GM21576 (cell line): ENCODE measurements at regions not wholly inside any gene's neighbourhood (a gene's known extent, or its start where the extent isn't known, plus 50 kb on each side); places are given as distances from the start of the nearest gene placed in this dataset.
"Not testable (repeated sequence)": the region's sequence is repeated elsewhere in the genome, so short reads cannot be mapped to it uniquely, and the experiment has no call there.

ENCODE experiments used
- ATAC-seq: cut with Tn5 transposase; IDR thresholded peaks from one replicate; pipeline ENCODE4 v1.9.1; 2021; ENCODE audit warnings: mild to moderate bottlenecking, moderate library complexity; ENCODE audit not compliant: unreplicated experiment

DNA sequence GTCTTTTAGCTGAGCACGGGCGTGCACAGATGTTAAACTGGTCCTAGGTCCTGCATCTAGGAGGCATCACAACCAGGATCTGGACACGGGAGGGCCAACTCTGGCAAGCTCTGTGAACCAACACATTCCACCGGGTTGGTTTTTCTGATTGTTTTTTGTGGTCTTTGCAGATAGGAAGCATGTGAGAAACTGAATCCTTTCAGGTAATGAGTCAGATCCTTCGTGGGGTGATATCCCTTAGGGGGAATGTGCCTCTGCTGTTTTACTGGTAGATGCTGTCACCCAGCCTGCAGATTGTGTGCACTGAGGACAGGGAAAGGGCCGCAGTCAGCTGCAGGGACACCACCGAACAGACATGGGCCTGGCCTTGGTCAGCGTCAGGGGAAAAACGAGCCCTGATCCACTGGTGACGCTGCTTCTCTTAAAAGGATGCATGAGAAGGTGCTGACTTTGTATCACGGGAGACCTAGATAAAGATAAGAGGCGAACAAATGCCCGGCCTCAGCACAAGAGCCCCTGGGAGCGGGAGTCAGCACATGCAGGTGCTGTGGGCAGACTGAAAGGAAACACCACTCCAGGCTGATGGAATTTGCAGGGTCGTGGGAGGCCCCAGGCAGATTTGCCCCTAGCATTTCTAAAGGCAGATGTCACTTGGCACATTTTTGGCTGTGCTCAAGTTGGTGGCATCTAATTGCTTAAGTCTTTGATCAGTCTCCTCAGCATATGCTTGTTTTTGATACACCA is 51.1 kb downstream of the DOP1B start:
- no peak for ATAC-seq

DNA sequence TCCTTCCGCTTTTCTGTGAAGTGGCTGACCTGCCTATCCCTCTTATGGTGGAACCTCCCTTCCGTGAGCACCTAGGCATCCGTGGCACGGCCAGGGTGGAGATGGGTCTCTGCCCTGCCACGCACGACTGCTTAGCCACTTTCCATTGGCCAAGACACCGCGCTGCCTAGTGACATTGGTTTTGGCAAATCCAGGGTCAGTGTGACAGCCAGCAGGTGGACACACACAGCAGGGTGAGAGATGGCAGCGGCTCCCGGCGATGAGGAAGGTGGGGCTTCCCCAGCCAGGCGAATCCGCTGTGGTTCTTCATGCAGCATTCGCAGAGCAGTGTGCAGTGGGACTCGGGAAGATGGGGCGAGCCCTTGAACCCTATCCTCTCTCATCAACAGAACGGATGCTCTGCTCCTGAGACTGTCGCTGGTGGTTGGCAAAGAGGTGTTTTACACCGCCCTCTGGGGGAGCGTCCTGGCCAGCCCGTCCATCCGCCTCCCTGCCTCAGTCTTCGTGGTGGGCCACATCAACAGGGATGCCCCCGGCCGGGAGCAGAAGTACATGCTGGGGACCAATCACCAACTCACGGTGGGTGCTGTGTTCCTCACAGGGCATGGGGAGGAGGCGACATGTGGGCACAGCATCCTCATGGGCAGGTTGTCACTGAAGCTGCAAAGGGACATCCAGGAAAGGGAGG is 51.8 kb downstream of the DOP1B start:
- ATAC-seq: no peak

DNA sequence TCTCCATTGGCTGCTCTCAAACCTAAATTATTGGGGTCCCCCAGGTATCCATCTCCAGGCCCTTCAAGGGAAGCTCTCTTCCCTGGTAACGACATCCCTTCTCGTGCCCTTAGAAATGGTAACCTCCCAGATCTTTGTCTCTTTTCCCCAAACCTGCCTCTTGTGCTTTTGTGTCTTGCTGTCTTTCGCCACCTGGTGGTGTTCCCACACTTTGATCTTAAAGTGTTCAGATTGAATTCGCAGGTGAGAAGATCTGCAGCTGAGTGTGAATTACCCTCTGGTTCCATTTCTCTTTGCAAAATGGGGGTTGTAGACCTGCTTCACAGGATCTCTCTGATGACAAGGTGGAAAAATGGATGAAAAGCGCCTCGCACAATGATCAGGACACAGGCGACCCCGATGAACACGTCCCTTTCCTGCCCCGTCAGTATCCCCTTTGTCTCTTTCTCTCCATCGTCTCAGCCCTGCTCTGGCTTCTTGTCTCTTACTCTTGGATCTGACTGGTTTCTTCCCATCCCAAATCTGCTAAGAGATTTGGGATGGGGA is 53.1 kb downstream of the DOP1B start:
- ATAC-seq: no peak

DNA sequence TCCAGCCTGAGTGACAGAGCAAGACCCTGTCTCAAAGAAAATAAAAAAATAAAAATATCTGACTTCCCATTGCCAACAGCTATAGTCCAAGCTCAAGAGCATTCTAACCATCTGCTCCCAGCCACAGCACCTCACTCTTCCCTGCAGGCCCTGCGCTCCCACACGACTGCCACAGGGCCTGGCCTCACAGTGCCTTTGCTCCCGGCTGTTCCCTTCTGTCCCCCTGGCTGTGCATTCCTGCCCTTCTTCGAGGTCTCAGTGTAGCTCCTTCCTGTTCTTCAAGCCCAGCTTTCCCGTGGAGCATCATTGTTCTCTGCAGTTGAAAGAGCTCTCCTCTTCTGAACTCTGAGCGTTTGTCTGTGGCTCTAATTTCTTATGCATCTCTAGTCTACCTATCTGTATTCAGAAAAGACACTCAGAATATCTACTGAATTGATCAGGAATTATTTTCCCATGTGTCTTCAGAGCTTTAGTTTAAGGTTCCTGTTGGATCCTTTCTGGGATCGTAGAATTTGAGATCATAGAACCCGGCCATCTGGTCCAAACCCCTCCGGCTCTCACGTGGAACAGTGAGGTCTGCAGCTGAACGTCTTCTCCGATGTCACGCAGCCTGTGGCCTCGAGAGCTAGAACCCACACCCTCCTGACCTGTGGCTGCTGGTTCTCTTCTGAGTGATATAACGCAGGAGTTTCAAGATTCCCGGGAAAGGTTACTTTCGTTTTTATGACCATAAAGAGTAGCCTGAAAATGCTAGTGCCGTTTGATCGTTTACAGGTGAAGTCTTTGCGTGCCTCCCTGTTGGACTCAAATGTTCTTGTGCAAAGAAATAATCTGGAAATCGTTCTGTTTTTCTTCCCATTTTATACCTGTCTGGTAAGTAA is 54.4 kb downstream of the DOP1B start:
- no peak for ATAC-seq

DNA sequence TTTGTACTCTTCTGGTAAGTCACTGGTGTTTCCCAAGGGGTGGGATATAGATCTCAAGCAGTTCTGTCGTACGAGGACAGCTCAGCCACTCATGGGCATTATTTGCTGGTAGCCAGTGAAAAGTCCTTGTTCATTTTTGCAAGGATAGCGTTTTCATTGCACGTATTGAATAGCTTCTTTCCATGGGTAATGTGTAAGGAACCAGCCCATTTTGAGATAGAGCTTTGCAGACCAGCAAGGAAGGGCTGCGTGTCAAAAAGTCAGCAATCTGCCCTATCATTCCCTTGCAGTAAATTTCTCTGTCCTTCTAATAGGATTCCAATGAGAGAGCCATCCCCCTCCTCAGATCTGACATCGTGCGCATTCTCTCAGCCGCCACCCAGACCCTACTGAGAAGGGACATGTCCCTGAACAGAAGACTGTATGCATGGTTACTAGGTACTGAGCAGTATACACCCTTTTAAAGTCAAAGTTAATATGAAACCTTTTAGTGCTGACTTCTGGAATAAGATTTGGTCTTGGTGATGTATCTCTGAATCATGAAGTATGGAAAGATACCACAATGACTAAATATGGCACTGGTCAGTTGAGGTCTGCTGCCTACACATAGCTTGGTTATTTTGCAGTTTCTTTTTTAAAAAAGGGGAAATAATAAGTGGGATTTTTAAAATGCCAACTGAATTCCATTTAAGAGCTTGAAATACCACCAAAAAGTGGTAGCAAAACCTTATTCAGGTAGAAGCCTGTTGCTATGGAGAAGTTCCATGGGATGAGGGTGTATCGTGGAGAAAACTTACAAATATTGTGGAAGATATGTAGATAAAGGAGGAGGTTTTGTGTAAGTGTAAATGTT is 55.3 kb downstream of the DOP1B start:
- ATAC-seq: no peak

DNA sequence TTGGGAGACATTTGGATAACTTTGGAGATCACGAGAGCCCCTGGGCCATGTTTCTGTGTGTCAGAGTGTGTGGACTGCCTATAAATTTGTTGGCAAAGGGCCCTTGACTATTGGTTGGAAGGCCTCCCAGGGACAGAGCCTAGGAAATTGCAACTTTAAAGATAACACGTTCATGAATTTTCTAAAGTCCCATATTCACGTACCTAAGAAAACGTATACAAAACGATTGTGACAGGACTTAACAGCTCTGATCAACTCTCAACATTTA is 55.8 kb downstream of the DOP1B start:
- no peak for ATAC-seq

DNA sequence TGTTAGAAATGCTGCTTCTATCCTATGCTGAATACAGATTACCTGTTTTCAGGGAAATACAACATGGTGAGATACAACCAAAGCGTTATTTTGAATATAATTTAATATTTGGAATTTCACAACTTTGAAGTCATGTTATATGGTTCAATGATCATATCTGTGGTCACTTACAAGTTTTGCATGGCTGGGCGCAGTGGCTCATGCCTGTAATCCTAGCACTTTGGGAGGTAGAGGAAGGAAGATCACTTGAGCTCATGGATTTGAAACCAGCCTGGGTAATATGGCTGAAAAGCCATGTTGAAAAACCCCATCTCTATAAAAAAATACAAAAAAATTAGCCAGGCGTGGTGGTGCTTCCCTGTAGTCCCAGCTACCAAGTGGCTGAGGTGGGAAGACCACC is 57.9 kb downstream of the DOP1B start:
- ATAC-seq: no peak

DNA sequence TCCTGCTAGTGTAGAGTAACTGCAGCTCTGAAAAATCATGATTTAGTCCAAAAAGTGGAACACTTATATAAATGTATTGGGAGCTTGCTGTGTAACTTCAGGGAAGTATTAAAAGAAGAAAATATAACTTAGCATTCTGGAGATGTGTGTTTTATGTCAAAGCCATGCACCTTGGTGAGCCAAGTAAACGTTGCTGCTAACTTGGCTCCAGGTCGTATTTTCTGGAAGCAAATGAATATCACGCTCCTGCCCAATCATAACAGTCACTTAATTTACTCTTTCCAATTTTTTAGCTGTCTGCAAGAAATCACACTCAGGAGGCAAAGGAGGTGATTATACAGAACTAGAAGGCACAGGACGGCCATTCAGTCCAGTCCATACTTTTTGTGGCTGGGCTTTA is 61.1 kb downstream of the DOP1B start:
- ATAC-seq: no peak

DNA sequence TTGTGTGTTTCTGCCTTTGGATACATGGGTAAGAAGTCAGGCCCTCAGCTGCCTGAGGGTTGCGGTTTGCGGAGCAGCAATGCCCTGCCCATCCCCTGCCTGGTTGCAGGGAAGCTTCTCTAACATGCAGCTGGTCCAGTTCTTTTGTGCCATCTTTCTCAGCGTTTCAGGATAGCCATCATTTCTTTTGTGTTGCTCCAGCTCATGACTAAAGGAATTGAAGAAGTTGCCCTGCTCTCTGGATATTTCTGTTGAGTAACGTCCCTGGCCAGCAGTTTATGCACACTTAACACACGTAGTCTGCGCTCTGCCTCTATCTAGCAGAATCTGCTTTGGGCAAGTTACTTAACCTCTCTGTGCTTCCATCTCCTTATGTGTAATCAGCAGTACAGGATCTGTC is 62.1 kb downstream of the DOP1B start:
- ATAC-seq: no peak

DNA sequence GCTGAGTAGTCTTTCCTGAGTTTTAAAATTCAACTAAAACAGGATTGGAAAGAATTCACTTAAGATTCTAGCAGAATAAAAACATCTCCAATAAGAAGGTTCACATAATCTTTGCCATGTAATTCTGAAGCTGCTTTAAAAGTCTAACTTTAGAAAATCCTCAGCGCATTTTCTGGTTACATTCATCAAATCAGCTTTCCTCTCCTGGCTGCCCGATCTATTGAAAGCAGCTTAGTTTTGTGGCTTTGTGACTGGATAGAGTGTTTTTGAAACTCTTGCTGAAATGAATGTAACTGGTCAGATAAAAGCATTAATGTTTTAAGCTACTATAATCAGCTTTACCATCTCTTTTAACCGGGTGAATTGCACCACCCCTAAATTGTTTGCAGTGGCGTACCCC is 66.8 kb downstream of the DOP1B start:
- no peak for ATAC-seq

DNA sequence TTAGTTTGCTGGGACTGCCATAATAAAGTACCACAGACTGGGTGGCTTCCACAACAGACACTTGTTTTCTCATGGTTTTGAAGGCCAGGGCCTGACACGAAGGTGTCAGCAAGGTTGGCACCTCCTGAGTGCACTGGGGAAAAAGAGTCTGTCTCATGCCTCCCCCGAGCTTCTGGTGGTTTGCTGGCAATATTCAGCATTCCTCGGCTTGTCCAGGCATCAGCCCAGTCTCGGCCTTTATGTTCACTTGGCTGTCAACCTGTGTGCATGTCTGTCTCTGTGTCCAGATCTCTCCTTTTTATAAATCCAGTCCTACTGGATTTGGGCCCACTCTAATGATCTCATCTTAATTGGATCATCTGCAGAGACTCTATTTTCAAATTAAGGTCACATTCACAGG is 72.6 kb downstream of the DOP1B start:
- ATAC-seq: no peak

DNA sequence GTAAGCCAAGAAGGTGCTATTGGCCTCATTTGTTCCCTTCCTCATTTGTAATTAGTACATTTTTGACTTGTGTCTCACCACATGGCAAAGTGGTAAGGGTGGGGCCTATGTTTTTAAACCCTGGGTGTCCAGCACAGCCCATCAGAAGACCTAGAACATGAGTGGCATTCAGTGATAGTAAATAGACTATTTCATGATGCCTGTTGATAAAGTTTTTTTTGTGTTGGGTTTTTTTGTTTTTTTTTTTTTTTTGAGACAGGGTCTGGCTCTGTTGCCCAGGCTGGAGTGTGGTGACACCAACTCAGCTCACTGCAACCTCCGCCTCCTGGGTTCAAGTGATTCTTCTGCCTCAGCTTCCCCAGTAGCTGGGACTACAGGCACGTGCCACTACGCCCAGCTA is 74.8 kb downstream of the DOP1B start:
- not testable (repeated sequence) for ATAC-seq

DNA sequence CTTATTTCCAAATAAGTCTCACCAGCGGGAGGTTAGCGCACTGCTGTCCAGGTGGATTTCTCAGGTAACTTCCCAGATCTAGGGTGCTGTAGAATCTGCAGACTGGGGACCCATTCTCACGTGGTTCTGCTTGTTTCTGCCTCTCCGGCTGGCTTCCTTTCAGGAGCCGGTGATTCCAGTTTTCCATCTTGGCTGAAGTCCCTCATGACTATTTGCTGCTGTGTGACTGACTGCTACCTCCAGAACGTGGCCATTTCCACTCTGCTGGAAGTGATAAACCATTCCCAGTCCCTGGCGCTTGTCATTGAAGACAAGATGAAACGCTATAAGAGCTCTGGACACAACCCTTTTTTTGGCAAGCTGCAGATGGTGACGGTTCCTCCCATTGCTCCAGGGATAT is 76.0 kb downstream of the DOP1B start:
- ATAC-seq: no peak

DNA sequence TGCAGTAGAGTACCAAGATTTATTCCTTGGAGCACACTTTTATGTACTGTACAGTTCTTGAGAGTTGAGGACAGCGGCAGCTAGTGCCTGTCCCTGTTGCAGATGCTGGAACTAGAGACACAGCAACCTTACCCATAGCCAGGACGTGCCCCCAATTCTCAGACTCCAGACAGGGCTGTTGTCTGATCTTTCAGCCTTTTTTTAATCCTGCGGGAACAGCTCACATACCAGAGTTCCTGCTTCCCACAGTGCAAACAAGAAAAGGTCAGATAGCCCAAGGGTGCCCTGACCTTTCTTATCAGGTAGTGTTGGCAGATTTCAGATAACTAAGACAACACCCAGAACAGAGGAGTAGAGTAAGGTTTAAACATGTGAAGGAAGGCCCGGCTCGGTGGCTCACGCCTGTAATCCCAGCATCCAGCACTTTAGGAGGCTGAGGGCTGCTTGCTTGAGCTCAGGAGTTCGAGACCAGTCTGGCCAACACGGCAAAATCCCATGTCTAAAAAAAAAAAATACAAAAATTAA is 78.5 kb downstream of the DOP1B start:
- ATAC-seq: no peak

DNA sequence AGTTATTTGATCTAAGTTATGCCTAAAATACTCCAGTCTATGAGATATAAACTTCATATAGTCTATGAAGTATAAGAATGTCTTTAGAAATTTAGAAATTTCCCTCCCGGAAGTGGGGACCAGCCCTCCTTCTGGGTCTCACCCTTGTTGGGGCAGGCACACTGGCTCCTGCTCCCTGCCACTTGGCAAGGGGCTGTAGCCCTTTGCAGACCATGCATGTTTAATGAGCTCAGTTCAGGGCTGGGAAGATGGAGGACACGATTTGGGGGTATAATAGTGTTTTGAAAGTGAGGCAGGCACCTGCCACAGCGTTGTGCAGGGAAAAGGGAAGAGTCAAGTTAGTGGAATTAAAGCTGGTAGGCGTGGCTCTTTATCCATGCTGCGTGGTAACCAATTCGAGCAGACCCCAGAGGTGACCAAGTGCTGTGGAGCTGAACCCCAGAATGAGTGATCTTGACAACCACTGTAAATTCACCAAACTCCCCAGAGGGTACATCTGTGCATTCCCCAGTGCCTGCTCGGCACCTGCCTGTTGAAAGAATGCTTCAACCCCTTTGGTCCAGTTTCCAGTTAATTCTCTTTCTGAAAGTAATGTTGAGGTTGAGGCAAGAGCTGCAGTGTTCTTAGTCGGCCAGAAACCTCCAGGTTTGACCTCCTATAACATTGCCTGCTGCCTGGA is 79.6 kb downstream of the DOP1B start:
- ATAC-seq: no peak

DNA sequence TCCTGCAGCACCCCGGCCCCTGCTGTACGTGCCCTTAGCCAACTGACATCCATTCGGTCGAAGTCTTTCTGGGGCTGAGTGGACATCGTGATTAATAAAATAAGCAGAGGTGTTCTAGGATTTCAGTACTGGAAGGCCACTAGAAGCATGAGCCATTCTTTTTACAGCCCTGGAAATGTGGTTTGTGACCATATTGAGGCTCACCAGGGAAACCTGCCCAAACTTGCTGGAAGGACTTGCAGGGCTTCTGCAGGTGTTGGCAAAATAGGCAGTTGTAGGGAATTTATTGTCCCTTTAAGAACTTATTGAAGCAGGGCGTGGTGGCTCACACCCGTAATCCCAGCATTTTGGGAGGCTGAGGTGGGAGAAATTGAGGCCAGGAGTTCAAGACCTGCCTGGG is 80.8 kb downstream of the DOP1B start:
- ATAC-seq: no peak

DNA sequence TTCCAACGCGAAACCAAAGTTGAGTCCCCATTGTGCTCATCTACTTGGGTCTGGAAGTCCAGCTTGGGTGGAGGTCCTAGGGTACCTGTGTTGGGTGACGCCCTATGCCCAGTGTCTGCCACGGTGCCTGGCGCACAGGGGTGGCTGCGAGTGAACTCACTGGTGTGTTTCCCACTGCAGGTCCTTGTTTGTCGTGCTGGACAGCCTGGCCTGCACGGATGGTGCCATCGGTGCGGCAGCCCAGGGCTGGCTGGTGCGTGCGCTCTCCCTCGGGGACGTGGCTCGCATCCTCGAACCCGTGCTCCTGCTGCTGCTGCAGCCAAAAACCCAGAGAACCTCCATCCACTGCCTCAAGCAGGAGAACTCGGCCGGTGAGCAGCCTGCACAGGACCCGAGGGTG is 80.4 kb upstream of the MORC3 start:
- no peak for ATAC-seq

DNA sequence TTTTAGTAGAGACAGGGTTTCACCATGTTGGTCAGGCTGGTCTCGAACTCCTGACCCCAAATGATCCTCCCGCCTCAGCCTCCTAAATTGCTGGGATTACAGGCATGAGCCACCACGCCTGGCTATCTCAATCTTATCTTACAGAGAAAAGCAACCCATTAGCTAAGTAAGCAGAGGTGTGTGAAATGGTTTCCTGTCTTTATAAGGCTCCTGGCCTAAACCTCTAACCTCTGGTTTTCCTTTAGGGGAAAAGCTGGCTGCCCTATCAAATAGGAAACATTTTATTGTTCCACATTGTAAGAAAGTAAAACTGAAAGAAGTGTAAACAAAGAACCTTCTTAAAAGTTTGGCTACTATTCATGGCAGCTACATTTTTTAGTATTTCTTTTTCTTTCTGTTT is 78.3 kb upstream of the MORC3 start:
- ATAC-seq: no peak

DNA sequence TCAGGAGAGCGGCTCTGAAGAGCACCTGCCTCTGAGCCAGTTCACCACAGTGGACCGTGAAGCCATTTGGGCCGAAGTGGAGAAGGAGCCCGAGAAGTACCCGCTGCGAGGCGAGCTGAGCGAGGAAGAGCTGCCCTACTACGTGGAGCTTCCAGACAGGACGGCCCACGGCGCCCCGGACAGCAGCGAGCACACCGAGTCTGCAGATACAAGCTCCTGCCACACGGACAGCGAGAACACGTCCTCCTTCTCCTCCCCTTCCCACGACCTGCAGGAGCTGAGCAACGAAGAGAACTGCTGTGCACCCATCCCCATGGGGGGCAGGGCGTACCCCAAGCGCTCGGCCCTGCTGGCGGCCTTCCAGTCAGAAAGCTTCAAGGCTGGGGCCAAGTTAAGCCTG is 74.9 kb upstream of the MORC3 start:
- ATAC-seq: no peak

DNA sequence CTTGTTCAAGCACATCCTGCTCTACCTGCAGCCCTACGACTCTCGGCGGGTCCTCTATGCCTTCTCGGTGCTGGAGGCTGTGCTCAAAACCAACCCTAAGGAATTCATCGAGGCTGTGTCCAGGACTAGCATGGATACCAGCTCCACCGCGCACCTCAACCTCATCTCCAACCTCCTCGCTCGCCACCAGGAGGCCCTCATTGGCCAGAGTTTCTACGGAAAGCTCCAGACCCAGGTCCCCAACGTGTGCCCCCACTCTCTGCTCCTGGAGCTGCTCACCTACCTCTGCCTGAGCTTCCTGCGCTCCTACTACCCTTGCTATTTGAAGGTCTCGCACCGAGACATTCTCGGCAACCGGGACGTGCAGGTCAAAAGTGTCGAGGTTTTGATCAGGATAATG is 74.3 kb upstream of the MORC3 start:
- no peak for ATAC-seq
